ENCODE measurements at regions not wholly inside any gene's neighbourhood (a gene's known extent, or its start where the extent isn't known, plus 50 kb on each side); places are given as distances from the start of the nearest gene placed in this dataset.

- no peak for TF ChIP-seq CTCF (conservative IDR thresholded peaks at IDR 0.05)
- TF ChIP-seq ZFX (IDR thresholded peaks at IDR 0.05), result no peak
Observed at GRCh38 chr4:30536231-30536630, 183.9 kb upstream of the PCDH7 start.

All from C4-2B (cell line).